BE2C (cell line): ENCODE measurements at regions not wholly inside any gene's neighbourhood (a gene's known extent, or its start where the extent isn't known, plus 50 kb on each side); places are given as distances from the start of the nearest gene placed in this dataset.
"Not testable (repeated sequence)": the region's sequence is repeated elsewhere in the genome, so short reads cannot be mapped to it uniquely, and the experiment has no call there.

Source experiments
- DNase-seq: peaks from one replicate; pipeline ENCODE4 v3.0.0-alpha.2; 2020
- H3K27me3 ChIP-seq: fragments of 250-450 bp; sonication (Bioruptor Pico); 2 replicates; pipeline ENCODE4 v1.5.1; 2020; ENCODE audit warnings: mild to moderate bottlenecking
- H3K36me3 ChIP-seq: fragments of 250-450 bp; sonication (Bioruptor Pico); 2 replicates; pipeline ENCODE4 v1.5.1; 2020; ENCODE audit warnings: mild to moderate bottlenecking
- H3K4me1 ChIP-seq: fragments of 250-450 bp; sonication (Bioruptor Pico); 2 replicates; pipeline ENCODE4 v1.5.1; 2020
- H3K4me3 ChIP-seq: 2 replicates; pipeline ENCODE4 v1.5.1; 2011; ENCODE audit warnings: low read depth, low read length
- H3K9me3 ChIP-seq: fragments of 250-450 bp; sonication (Bioruptor Pico); 2 replicates; pipeline ENCODE4 v1.5.1; 2020
- TF ChIP-seq, protein P1 (sequence below): IDR thresholded peaks from 2 replicates; pipeline ENCODE4 v1.5.1; 2012; ENCODE audit warnings: mild to moderate bottlenecking, low read depth, low read length

- no peaks in the 10 kb centered on the region for H3K27me3 ChIP-seq
- H3K4me1 ChIP-seq = no peaks in the 10 kb centered on the region
- TF ChIP-seq, protein P1, sequence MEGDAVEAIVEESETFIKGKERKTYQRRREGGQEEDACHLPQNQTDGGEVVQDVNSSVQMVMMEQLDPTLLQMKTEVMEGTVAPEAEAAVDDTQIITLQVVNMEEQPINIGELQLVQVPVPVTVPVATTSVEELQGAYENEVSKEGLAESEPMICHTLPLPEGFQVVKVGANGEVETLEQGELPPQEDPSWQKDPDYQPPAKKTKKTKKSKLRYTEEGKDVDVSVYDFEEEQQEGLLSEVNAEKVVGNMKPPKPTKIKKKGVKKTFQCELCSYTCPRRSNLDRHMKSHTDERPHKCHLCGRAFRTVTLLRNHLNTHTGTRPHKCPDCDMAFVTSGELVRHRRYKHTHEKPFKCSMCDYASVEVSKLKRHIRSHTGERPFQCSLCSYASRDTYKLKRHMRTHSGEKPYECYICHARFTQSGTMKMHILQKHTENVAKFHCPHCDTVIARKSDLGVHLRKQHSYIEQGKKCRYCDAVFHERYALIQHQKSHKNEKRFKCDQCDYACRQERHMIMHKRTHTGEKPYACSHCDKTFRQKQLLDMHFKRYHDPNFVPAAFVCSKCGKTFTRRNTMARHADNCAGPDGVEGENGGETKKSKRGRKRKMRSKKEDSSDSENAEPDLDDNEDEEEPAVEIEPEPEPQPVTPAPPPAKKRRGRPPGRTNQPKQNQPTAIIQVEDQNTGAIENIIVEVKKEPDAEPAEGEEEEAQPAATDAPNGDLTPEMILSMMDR = no peak
- no peaks in the 10 kb centered on the region for H3K9me3 ChIP-seq
- H3K36me3 ChIP-seq = no peaks in the 10 kb centered on the region
- no peak overlapping the region for H3K4me3 ChIP-seq
- no peak for DNase-seq
Observed at GRCh38 chr7:84912018-84912417, 274.8 kb downstream of the SEMA3D start.

GRCh38 chr7:84911077-84911476, 275.8 kb downstream of the SEMA3D start:
- Histone ChIP-seq H3K4me1 (no peaks in the 10 kb centered on the region), H3K27me3 (no peaks in the 10 kb centered on the region)
- TF ChIP-seq, protein P1 = no peak

GRCh38 chr7:84910322-84910721, 276.5 kb downstream of the SEMA3D start:
- H3K4me1 ChIP-seq, DNase-seq, H3K9me3 ChIP-seq, H3K36me3 ChIP-seq, H3K27me3 ChIP-seq, H3K4me3 ChIP-seq: not testable (repeated sequence)

More at GRCh38 chr7:84911077-84911476, 275.8 kb downstream of the SEMA3D start:
- no peaks in the 10 kb centered on the region for H3K9me3 ChIP-seq
- no peaks in the 10 kb centered on the region for H3K36me3 ChIP-seq
- no peak overlapping the region for H3K4me3 ChIP-seq
- DNase-seq = no peak

DNA sequence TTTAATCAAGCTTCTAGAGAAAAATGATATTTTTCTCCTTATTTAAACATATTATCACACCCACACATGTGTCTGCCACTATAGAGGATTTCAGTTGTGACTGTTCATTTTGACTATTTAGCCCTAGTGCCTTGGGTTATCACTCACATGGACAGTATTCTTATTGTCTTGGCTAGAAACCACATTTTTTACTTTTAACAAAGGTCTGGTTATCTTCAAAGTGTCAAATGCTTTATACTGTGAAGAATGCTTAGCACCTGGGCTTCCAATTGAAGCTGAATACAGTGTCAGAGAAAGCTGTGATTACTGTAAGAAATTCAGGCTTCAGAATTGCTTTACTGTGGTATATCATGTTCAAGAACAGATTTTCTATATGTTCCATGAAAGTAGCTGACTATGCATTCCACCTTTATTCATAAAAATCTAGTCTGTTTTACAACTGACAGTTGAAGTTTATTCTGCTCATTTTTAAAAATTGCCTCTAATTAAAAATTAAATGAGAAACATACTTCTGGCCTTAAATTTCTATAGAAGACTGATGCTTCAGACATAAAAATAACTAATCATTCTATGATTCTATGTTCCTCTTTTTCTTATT, 278.6 kb downstream of the SEMA3D start:
- DNase-seq = no peak
- H3K27me3 ChIP-seq = no peaks in the 10 kb centered on the region
- H3K36me3 ChIP-seq = no peaks in the 10 kb centered on the region
- H3K9me3 ChIP-seq = no peaks in the 10 kb centered on the region
- TF ChIP-seq, protein P1 = no peak
- no peak overlapping the region for H3K4me3 ChIP-seq
- H3K4me1 ChIP-seq = no peaks in the 10 kb centered on the region

GRCh38 chr7:84906889-84907288, 280.0 kb downstream of the SEMA3D start:
- Histone ChIP-seq H3K4me1 (no peaks in the 10 kb centered on the region), H3K36me3 (no peaks in the 10 kb centered on the region), H3K27me3 (no peaks in the 10 kb centered on the region), H3K4me3 (no peak overlapping the region), H3K9me3 (no peaks in the 10 kb centered on the region)
- TF ChIP-seq, protein P1 = no peak
- DNase-seq = no peak

DNA sequence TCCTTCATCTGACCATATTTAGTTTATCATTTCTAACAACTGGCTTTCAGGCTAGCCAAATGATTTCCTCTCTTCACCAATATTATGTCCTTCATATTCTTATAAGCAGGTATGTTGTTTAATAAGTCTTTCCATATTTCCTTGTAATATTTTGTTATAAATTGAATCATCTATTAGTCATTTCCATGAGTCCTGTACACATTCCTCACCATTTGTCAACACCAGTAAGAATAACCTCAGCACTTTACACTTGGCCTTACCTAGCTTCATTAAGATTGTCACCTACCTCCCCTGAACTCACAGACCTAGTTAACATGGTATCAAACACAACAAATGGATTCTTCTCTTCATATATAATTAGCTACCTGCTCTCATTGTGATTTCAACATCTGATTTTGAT, 282.3 kb downstream of the SEMA3D start:
- Histone ChIP-seq H3K9me3 (no peaks in the 10 kb centered on the region), H3K4me1 (no peaks in the 10 kb centered on the region), H3K27me3 (no peaks in the 10 kb centered on the region), H3K36me3 (no peaks in the 10 kb centered on the region), H3K4me3 (no peak overlapping the region)
- no peak for DNase-seq
- TF ChIP-seq, protein P1 = no peak

DNA sequence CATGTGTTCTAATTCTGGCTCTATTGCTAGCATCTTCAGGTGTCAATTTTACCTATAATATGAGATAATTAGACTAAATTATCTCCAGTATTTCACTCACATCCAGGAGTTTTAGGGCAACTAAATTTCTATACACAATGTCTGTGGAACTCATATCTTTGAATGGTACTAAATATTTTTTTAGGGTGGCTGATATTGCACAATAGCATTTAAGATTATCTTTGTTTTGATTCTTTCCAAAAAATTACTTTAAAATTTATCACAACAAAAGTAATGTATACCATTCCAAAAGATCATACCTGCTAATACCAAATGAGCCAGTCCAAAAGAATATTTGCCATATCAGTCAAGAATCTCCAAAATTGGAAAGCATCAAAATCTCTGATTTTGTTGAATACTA, 285.5 kb downstream of the SEMA3D start:
- Histone ChIP-seq H3K4me1 (no peaks in the 10 kb centered on the region; the same call in 1 of the 2 replicates), H3K27me3 (no peaks in the 10 kb centered on the region), H3K4me3 (no peak overlapping the region), H3K9me3 (no peaks in the 10 kb centered on the region), H3K36me3 (no peaks in the 10 kb centered on the region)
- no peak for DNase-seq
- TF ChIP-seq, protein P1 = no peak
